ENCODE measurements at regions not wholly inside any gene's neighbourhood (a gene's known extent, or its start where the extent isn't known, plus 50 kb on each side); places are given as distances from the start of the nearest gene placed in this dataset.

- TF ChIP-seq CTCF (IDR thresholded peaks at IDR 0.05) (no peak), POLR2A (IDR thresholded peaks at IDR 0.05) (no peak)
These were observed 85.7 kb downstream of the EN1 start for GRCh38 chr2:118761771-118762170.

Measured in esophagus squamous epithelium (tissue), 4 donors.